A673 (cell line): ENCODE measurements at regions not wholly inside any gene's neighbourhood (a gene's known extent, or its start where the extent isn't known, plus 50 kb on each side); places are given as distances from the start of the nearest gene placed in this dataset.

ENCODE experiments used
- BruUV-seq: library from RNA; stranded (reverse); fragments of 400-500 nt; replicated peaks from 2 replicates; lab custom pipeline; 2021; lab: Mats Ljungman, UMichigan
- CTCF ChIA-PET: fragments of 300-600 bp; sonication (Branson Sonifier 250); formaldehyde crosslinking; loops from one replicate; lab custom pipeline; 2022; ENCODE audit warnings: antibody characterized with exemption; lab: Charles Lee
- POLR2A ChIA-PET: fragments of 300-600 bp; sonication (Branson Sonifier 250); formaldehyde crosslinking; loops from one replicate; lab custom pipeline; 2022; ENCODE audit warnings: antibody characterized with exemption; ENCODE audit not compliant: low non-redundant PET; lab: Charles Lee
- DNase-seq: peaks from one replicate; pipeline ENCODE4 v3.0.0-alpha.2; 2015; ENCODE audit warnings: low spot score
- H3K27ac ChIP-seq: fragments of 200-600 bp; sonication (generic); 2 replicates; pipeline ENCODE4 v1.5.1; 2016; ENCODE audit warnings: mixed run types, low read depth, mild to moderate bottlenecking, mixed read lengths, antibody characterized with exemption, low read length; ENCODE audit not compliant: poor library complexity, severe bottlenecking
- H3K27me3 ChIP-seq: fragments of 200-600 bp; sonication (generic); replicated peaks from 2 replicates; pipeline ENCODE4 v1.6.1; 2017; ENCODE audit warnings: mixed run types, low read depth, mild to moderate bottlenecking, mixed read lengths, antibody characterized with exemption, low read length; ENCODE audit not compliant: insufficient read depth, poor library complexity
- H3K36me3 ChIP-seq: fragments of 200-600 bp; sonication (generic); 2 replicates; pipeline ENCODE4 v1.6.1; 2016; ENCODE audit warnings: mixed run types, mild to moderate bottlenecking, mixed read lengths, antibody characterized with exemption, low read length; ENCODE audit not compliant: insufficient read depth, poor library complexity, severe bottlenecking
- H3K4me1 ChIP-seq: fragments of 200-600 bp; sonication (generic); 2 replicates; pipeline ENCODE4 v1.6.1; 2017; ENCODE audit warnings: mixed run types, mild to moderate bottlenecking, mixed read lengths, antibody characterized with exemption, low read length; ENCODE audit not compliant: insufficient read depth, poor library complexity, severe bottlenecking
- H3K4me3 ChIP-seq: fragments of 200-600 bp; sonication (generic); 2 replicates; pipeline ENCODE4 v1.5.1; 2016; ENCODE audit warnings: low read depth, mixed run types, mild to moderate bottlenecking, mixed read lengths, low read length; ENCODE audit not compliant: poor library complexity, severe bottlenecking
- H3K9me3 ChIP-seq: fragments of 200-600 bp; sonication (generic); 2 replicates; pipeline ENCODE4 v1.6.1; 2016; ENCODE audit warnings: mixed run types, low read depth, mild to moderate bottlenecking, mixed read lengths, antibody characterized with exemption, low read length; ENCODE audit not compliant: poor library complexity, severe bottlenecking
- CTCF ChIP-seq: fragments of 300-800, 200-600 bp; sonication (generic); conservative IDR thresholded peaks from 2 replicates; pipeline ENCODE4 v1.5.1; 2017; ENCODE audit warnings: low read depth, mild to moderate bottlenecking, antibody characterized with exemption, low read length, moderate library complexity, mixed read lengths
- EZH2 ChIP-seq: fragments of 200-600 bp; sonication (generic); IDR thresholded peaks from 2 replicates; pipeline ENCODE4 v1.6.1; 2017; ENCODE audit warnings: borderline replicate concordance, low read depth, mild to moderate bottlenecking, mixed read lengths, antibody characterized with exemption, low read length; ENCODE audit not compliant: poor library complexity, severe bottlenecking
- intact Hi-C: fragments of 100-400 bp; cut with micrococcal nuclease; formaldehyde crosslinking; loops from one replicate; pipeline ENCODE4 v1.10.0; 2022; ENCODE audit not compliant: unreplicated experiment

- Histone ChIP-seq H3K27me3 (no peaks in the 10 kb centered on the region), H3K36me3 (no peaks in the 10 kb centered on the region), H3K4me3 (no peak overlapping the region), H3K9me3 (no peaks in the 10 kb centered on the region), H3K4me1 (no peaks in the 10 kb centered on the region), H3K27ac (no peak overlapping the region)
- POLR2A ChIA-PET, result no interaction called here
- TF ChIP-seq CTCF (no peak), EZH2 (no peak)
- no peak for DNase-seq
- intact Hi-C loops, result no loop called here
- no TSS peak for BruUV-seq
- CTCF ChIA-PET, result no interaction called here
These were observed 97.9 kb upstream of the IL6 start for GRCh38 chr7:22629056-22629455.

- no peaks in the 10 kb centered on the region for H3K27me3 ChIP-seq
- no peaks in the 10 kb centered on the region for H3K4me1 ChIP-seq
- H3K27ac ChIP-seq, result no peak overlapping the region
- intact Hi-C loops, result no loop called here
- no TSS peak for BruUV-seq
- TF ChIP-seq EZH2, result no peak
- no peak overlapping the region for H3K4me3 ChIP-seq
- H3K36me3 ChIP-seq, result no peaks in the 10 kb centered on the region
- DNase-seq, result no peak
- CTCF ChIA-PET, result no interaction called here
- H3K9me3 ChIP-seq, result no peaks in the 10 kb centered on the region
- POLR2A ChIA-PET, result no interaction called here
These were observed 98.9 kb upstream of the IL6 start for GRCh38 chr7:22628112-22628511.

GRCh38 chr7:22627136-22627535 is 99.9 kb upstream of the IL6 start:
- no peaks in the 10 kb centered on the region for H3K9me3 ChIP-seq
- POLR2A ChIA-PET, result interaction anchor here (0.5 kb wide), 1 partner anchor 755 kb away, joined by 7 read pairs; no protein-coding TSS in a partner anchor
- no peak for TF ChIP-seq EZH2
- TF ChIP-seq CTCF, result no peak
- intact Hi-C loops, result no loop called here
- H3K27ac ChIP-seq, result no peak overlapping the region
- H3K4me1 ChIP-seq, result no peaks in the 10 kb centered on the region
- CTCF ChIA-PET, result no interaction called here
- no peak overlapping the region for H3K4me3 ChIP-seq
- H3K36me3 ChIP-seq, result no peaks in the 10 kb centered on the region
- DNase-seq, result no peak
- no TSS peak for BruUV-seq
- no peaks in the 10 kb centered on the region for H3K27me3 ChIP-seq

- no peaks in the 10 kb centered on the region for H3K9me3 ChIP-seq
- no peak overlapping the region for H3K4me3 ChIP-seq
- no peaks in the 10 kb centered on the region for H3K4me1 ChIP-seq
- H3K27ac ChIP-seq, result no peak overlapping the region
- H3K27me3 ChIP-seq, result no peaks in the 10 kb centered on the region
- H3K36me3 ChIP-seq, result no peaks in the 10 kb centered on the region
- CTCF ChIA-PET, result interaction anchor here (0.7 kb wide), 1 partner anchor 99 kb away, joined by 6 read pairs; no protein-coding TSS in a partner anchor
- intact Hi-C loops, result no loop called here
- POLR2A ChIA-PET, result no interaction called here
- TF ChIP-seq EZH2 (no peak), CTCF (no peak)
- DNase-seq, result no peak
- BruUV-seq, result no TSS peak
These were observed 101.7 kb upstream of the IL6 start for GRCh38 chr7:22625251-22625650.
